Esophagus muscularis mucosa (tissue), 4 donors: ENCODE measurements at regions not wholly inside any gene's neighbourhood (a gene's known extent, or its start where the extent isn't known, plus 50 kb on each side); places are given as distances from the start of the nearest gene placed in this dataset.
A peak's percentile ranks its signal among the peaks of the same experiment; 100 is the strongest.

Experiments used
- DNase-seq: peaks from one replicate; pipeline ENCODE4 v3.0.0-alpha.2; 2017; ENCODE audit errors: extremely low spot score
- H3K27ac ChIP-seq, 4 donors: fragments of 200-600 bp; sonication (generic); replicated peaks in 1 of 4; 1 replicate in 3 of 4; 2 replicates in 1 of 4; pipeline ENCODE4 v1.5.1; 2016 to 2019; ENCODE audit warnings: mild to moderate bottlenecking in 1 of 4
- H3K27me3 ChIP-seq, 4 donors: fragments of 200-600 bp; sonication (generic); one replicate each; pipeline versions ENCODE4 v1.5.1 to v1.6.0; 2016 to 2019
- H3K36me3 ChIP-seq, 4 donors: fragments of 200-600 bp; sonication (generic); one replicate each; pipeline ENCODE4 v1.5.1; 2016 to 2019
- H3K4me1 ChIP-seq, 4 donors: fragments of 200-600 bp; sonication (generic); one replicate each; pipeline ENCODE4 v1.5.1; 2016 to 2019
- H3K4me3 ChIP-seq, 4 donors: fragments of 200-600 bp; sonication (generic); 1 replicate in 2 of 4; 2 replicates in 2 of 4; pipeline ENCODE4 v1.5.1; 2016 to 2019; ENCODE audit warnings: mild to moderate bottlenecking in 4 of 4, moderate library complexity in 1 of 4
- H3K9me3 ChIP-seq, 4 donors: fragments of 200-600 bp; sonication (generic); 1 replicate in 3 of 4; 2 replicates in 1 of 4; pipeline ENCODE4 v1.5.1; 2016 to 2019
- EP300 ChIP-seq: sonication (generic); formaldehyde crosslinking; IDR thresholded peaks from one replicate; pipeline ENCODE4 v1.6.1; 2017; ENCODE audit warnings: antibody characterized with exemption
- POLR2A ChIP-seq: fragments of 450-650 bp; IDR thresholded peaks from one replicate; pipeline ENCODE4 v1.6.1; 2017; ENCODE audit warnings: antibody characterized with exemption, moderate library complexity, mild to moderate bottlenecking, low read depth
- POLR2AphosphoS5 ChIP-seq, 2 donors: sonication (generic); formaldehyde crosslinking; IDR thresholded peaks; one replicate each; pipeline ENCODE4 v1.6.1; 2017; ENCODE audit warnings: antibody characterized with exemption in 2 of 2
- WGBS: methylation state at CpG from one replicate; pipeline ENCODE4 v1.1.5; 2018; 5-methylcytosine and 5-hydroxymethylcytosine counted together
- intact Hi-C: fragments of 100-400 bp; cut with DNase I; formaldehyde crosslinking; loops from one replicate; pipeline ENCODE4 v1.15.1; 2023
- TF ChIP-seq, protein P1 (sequence below), 3 experiments: fragments of 200-600 bp in 2 of 3; fragments of 450-650 bp in 1 of 3; sonication (generic) in 2 of 3; IDR thresholded peaks; one replicate each; pipeline ENCODE4 v1.5.1; 2017 to 2019; ENCODE audit warnings: antibody characterized with exemption in 3 of 3, mild to moderate bottlenecking in 2 of 3, moderate library complexity in 1 of 3

DNA sequence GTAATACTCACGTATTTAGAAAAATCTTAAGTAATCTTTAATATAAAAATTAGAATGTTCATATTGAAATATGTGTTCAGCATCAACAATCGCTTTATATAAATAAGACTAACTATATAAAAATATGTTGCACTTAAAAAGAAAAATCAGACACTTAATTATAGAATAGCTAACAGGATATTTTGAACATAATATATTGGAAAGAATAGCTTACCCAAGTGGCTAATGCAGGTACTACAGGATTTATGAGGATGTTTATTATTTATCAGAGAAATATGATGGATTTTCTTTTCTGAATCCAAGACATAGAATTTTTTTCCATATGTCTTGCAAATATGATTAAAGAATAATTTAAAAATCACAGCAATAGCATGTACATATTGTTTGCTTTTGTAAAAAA is 567.9 kb upstream of the GBE1 start:
- WGBS: 41% methylated on average over 2 of the region's 2 CpGs
- intact Hi-C loops: no loop called here
- H3K27ac ChIP-seq: no peak overlapping the region
- H3K9me3 ChIP-seq: no peaks in the 10 kb centered on the region
- no peak overlapping the region for H3K4me3 ChIP-seq
- no peaks in the 10 kb centered on the region for H3K27me3 ChIP-seq
- no peak for DNase-seq
- no peaks in the 10 kb centered on the region for H3K4me1 ChIP-seq
- TF ChIP-seq POLR2A: no peak
- TF ChIP-seq, protein P1, sequence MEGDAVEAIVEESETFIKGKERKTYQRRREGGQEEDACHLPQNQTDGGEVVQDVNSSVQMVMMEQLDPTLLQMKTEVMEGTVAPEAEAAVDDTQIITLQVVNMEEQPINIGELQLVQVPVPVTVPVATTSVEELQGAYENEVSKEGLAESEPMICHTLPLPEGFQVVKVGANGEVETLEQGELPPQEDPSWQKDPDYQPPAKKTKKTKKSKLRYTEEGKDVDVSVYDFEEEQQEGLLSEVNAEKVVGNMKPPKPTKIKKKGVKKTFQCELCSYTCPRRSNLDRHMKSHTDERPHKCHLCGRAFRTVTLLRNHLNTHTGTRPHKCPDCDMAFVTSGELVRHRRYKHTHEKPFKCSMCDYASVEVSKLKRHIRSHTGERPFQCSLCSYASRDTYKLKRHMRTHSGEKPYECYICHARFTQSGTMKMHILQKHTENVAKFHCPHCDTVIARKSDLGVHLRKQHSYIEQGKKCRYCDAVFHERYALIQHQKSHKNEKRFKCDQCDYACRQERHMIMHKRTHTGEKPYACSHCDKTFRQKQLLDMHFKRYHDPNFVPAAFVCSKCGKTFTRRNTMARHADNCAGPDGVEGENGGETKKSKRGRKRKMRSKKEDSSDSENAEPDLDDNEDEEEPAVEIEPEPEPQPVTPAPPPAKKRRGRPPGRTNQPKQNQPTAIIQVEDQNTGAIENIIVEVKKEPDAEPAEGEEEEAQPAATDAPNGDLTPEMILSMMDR (IDR thresholded peaks at IDR 0.05): peak in 2 of 3 experiments; percentile 9 to 29
- no peaks in the 10 kb centered on the region for H3K36me3 ChIP-seq

DNA sequence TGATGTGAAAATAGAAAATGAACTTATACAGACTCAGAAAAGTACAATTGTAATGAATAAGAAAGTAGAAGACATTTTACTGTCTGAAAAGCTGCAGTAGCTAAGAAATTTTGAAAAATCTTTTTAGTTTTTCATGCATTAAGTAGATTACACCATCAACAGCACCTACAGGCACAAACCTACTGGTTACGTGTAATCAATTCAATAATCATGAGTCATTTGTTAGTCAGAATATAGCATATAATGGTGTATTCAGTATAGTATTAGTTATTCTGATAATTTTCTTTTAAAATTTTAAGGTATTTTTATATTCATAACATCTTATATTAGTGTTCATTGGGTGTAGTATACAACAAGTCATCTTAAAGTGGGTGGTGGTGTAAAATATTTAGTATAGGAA is 550.5 kb upstream of the GBE1 start:
- WGBS: 73% methylated on average over 1 of the region's 1 CpG
- Histone ChIP-seq H3K27me3 (no peaks in the 10 kb centered on the region), H3K27ac (no peak overlapping the region), H3K9me3 (peaks cover 0 to 2% (median 0%) of the 10 kb centered on the region in 4 donors), H3K4me1 (no peaks in the 10 kb centered on the region), H3K36me3 (no peaks in the 10 kb centered on the region), H3K4me3 (no peak overlapping the region)
- DNase-seq: no peak
- TF ChIP-seq, protein P1 (IDR thresholded peaks at IDR 0.05): no peak
- TF ChIP-seq EP300: no peak
- no peak for TF ChIP-seq POLR2A
- TF ChIP-seq POLR2AphosphoS5 (IDR thresholded peaks at IDR 0.05): no peak
- intact Hi-C loops: no loop called here

DNA sequence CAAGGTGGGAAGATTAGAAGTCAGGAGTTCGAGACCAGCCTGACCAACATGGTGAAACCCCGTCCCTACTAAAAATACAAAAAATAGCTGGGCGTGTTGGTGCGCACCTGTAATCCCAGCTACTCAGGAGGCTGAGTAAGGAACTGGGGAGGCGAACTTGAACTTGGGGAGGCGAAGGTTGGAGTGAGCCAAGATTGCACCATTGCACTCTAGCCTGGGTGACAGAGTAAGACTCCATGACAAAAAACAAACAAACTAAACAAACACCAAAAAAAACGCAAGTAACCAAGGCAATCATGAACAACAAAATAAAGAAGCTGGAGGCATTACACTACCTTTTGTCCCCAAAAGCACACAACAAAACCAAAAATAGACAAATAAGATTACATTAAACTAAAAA is 547.3 kb upstream of the GBE1 start:
- no peaks in the 10 kb centered on the region for H3K27me3 ChIP-seq
- WGBS: 88% methylated on average over 7 of the region's 7 CpGs
- intact Hi-C loops: no loop called here
- H3K4me3 ChIP-seq: no peak overlapping the region
- no peaks in the 10 kb centered on the region for H3K36me3 ChIP-seq
- no peak for DNase-seq
- peaks cover 0 to 3% (median 0%) of the 10 kb centered on the region in 4 donors for H3K9me3 ChIP-seq
- no peak overlapping the region for H3K27ac ChIP-seq
- no peak for TF ChIP-seq EP300
- no peak for TF ChIP-seq POLR2A
- no peak for TF ChIP-seq POLR2AphosphoS5 (IDR thresholded peaks at IDR 0.05)
- H3K4me1 ChIP-seq: no peaks in the 10 kb centered on the region

DNA sequence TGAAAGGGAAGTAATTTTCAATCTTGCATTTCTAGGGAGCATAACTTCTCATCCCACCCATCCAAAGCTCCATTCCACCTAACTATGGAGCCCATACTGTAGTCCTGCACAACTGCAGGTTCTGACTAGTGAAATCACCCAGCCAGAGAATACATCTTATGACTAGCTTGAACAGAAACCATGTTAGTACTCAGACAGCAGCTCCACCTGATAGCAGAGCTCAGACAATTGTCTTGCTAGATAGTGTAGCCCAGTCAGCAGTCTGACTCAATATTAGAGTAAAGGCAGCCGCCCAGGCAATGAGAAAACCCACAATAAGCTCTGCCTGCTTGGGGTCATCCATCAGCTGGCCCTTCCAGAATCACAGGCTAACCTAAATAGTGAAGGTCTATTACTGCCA is 544.7 kb upstream of the GBE1 start:
- Histone ChIP-seq H3K27me3 (no peaks in the 10 kb centered on the region), H3K4me1 (no peaks in the 10 kb centered on the region), H3K36me3 (no peaks in the 10 kb centered on the region), H3K27ac (no peak overlapping the region), H3K9me3 (peaks cover 0 to 3% (median 0%) of the 10 kb centered on the region in 4 donors), H3K4me3 (no peak overlapping the region)
- WGBS: 75% methylated on average over 1 of the region's 1 CpG
- intact Hi-C loops: no loop called here
- TF ChIP-seq EP300: no peak
- TF ChIP-seq, protein P1 (IDR thresholded peaks at IDR 0.05): no peak
- no peak for TF ChIP-seq POLR2A
- TF ChIP-seq POLR2AphosphoS5 (IDR thresholded peaks at IDR 0.05): no peak
- no peak for DNase-seq

DNA sequence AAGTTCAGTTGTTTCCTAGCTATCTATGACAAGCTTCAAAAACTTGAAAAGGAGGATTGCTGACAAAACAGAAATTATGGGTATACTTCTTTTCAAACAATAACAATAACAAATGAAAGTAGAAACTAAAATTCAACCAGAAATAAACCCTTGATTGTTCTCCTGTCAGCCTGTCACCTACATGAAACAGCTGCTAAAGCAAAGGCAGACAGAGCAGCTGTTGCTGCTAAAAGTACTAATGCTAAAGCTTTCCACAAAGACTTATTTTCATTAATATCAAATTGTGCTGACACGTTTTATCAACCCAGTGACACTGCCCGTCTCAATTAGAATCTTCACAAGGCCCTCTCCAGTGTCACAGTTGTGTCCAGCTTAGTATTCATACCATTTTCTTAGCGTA is 533.2 kb upstream of the GBE1 start:
- H3K9me3 ChIP-seq: no peaks in the 10 kb centered on the region
- intact Hi-C loops: no loop called here

More for the DNA sequence above, 533.2 kb upstream of the GBE1 start:
- TF ChIP-seq, protein P1 (IDR thresholded peaks at IDR 0.05): no peak
- no peak for TF ChIP-seq EP300
- TF ChIP-seq POLR2A: no peak
- no peak for TF ChIP-seq POLR2AphosphoS5 (IDR thresholded peaks at IDR 0.05)
- no peaks in the 10 kb centered on the region for H3K27me3 ChIP-seq
- H3K4me3 ChIP-seq: no peak overlapping the region
- no peak for DNase-seq
- H3K4me1 ChIP-seq: no peaks in the 10 kb centered on the region
- no peak overlapping the region for H3K27ac ChIP-seq
- H3K36me3 ChIP-seq: no peaks in the 10 kb centered on the region
- 36% methylated on average over 3 of the region's 3 CpGs for WGBS
